Fibroblast of mammary gland (primary cell): ENCODE measurements at regions not wholly inside any gene's neighbourhood (a gene's known extent, or its start where the extent isn't known, plus 50 kb on each side); places are given as distances from the start of the nearest gene placed in this dataset.
A peak's percentile ranks its signal among the peaks of the same experiment; 100 is the strongest.

Experiments used
- DNase-seq: peaks from one replicate; pipeline ENCODE4 v3.0.0-alpha.2; 2010; ENCODE audit warnings: low read depth
- H3K4me3 ChIP-seq: 2 replicates; pipeline ENCODE4 v1.5.1; 2011; ENCODE audit warnings: low read depth, mild to moderate bottlenecking, low read length, moderate library complexity; ENCODE audit not compliant: control insufficient read depth
- CTCF ChIP-seq: conservative IDR thresholded peaks from 2 replicates; pipeline ENCODE4 v1.5.1; 2011; ENCODE audit warnings: low read depth, low read length, inconsistent platforms; ENCODE audit not compliant: control insufficient read depth, insufficient read depth

- no peak for TF ChIP-seq CTCF
- no peak overlapping the region for H3K4me3 ChIP-seq
- no peak for DNase-seq
Observed at GRCh38 chr4:89439533-89439932, 131.9 kb upstream of the GPRIN3 start.

GRCh38 chr4:89438102-89438831, 130.7 kb upstream of the GPRIN3 start:
- peak; percentile 55 for TF ChIP-seq CTCF
- no peak overlapping the region for H3K4me3 ChIP-seq
- DNase-seq, result peak; percentile 68

GRCh38 chr4:89434364-89434988, 126.9 kb upstream of the GPRIN3 start:
- peak; percentile 50 for DNase-seq
- peak; percentile 89 for TF ChIP-seq CTCF
- H3K4me3 ChIP-seq, result no peak overlapping the region

- no peak for TF ChIP-seq CTCF
- no peak for DNase-seq
- H3K4me3 ChIP-seq, result no peak overlapping the region
Observed at GRCh38 chr4:89427782-89428181, 120.2 kb upstream of the GPRIN3 start.

GRCh38 chr4:89425023-89425422, 117.4 kb upstream of the GPRIN3 start:
- TF ChIP-seq CTCF, result no peak
- no peak for DNase-seq
- H3K4me3 ChIP-seq, result no peak overlapping the region

- no peak for TF ChIP-seq CTCF
- no peak overlapping the region for H3K4me3 ChIP-seq
- no peak for DNase-seq
Observed at GRCh38 chr4:89422441-89422990, 114.9 kb upstream of the GPRIN3 start.
